NCI-H1417 (cell line): ENCODE measurements at regions not wholly inside any gene's neighbourhood (a gene's known extent, or its start where the extent isn't known, plus 50 kb on each side); places are given as distances from the start of the nearest gene placed in this dataset.

Experiments used
- DNase-seq, 3 experiments: peaks; one replicate each; lab custom pipeline; 2025; lab: John Stamatoyannopoulos, UW

GRCh38 chr6:113144117-113144516 is 713.0 kb upstream of the MARCKS start:
- DNase-seq, result no peak

- no peak for DNase-seq
Measured at GRCh38 chr6:113146878-113147277, 710.3 kb upstream of the MARCKS start.

- DNase-seq, result no peak
Measured at GRCh38 chr6:113147544-113147943, 709.6 kb upstream of the MARCKS start.

DNA sequence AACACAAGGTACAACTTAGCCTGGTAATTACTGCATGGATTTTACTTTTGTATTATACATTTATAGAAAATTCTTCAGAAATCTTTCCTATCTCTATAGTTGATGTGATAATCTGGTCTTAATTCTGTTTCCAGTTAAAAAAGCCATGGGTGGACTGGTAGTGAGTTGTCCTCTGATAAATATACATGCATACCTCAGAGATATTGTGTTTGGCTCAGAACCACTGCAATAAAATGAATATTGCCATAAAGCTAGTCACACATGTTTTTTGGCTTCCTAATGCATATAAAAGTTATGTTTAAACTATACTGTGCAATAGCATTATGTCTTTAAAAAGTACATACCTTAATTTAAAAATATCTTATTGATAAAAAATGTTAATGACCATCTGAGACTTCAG is 708.6 kb upstream of the MARCKS start:
- DNase-seq, result no peak

GRCh38 chr6:113149511-113149910 is 707.6 kb upstream of the MARCKS start:
- DNase-seq, result no peak

GRCh38 chr6:113160306-113161017 is 696.7 kb upstream of the MARCKS start:
- no peak for DNase-seq

DNA sequence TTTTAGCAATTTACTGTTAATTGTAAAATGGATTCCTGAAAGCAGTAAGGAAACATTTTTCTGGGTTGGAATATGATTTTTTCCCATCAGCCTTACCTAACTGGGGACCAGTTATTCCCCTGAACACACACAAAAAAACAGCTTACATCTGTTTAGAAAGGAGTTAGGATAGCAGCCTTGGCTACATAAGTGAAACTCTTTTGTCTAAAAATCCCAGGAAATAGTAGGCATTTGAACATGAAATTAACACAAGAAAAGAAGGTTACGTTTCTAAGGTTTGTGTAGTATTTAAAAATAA is 696.2 kb upstream of the MARCKS start:
- no peak for DNase-seq

- no peak for DNase-seq
Measured at GRCh38 chr6:113162739-113163138, 694.4 kb upstream of the MARCKS start.

- DNase-seq, result no peak
Measured at GRCh38 chr6:113168057-113168456, 689.1 kb upstream of the MARCKS start.

DNA sequence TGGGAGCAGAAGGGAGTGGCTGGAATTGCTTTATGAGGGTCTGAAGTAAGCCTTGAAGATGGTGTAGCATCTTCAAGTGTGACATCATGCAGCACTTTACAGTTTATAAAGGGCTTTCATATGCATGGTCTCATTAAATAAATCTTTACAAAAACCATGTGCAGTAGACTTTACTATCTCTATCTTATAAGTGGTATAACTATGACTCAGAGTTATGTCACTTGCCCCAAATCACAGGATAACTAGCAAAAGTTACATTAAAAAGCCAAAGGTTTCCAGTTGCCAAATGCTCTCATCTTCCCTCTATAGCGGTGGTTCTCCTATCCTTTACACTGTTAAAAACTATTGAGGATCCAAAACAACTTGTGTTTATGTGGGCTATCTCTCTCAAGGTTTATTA is 687.7 kb upstream of the MARCKS start:
- DNase-seq, result no peak

GRCh38 chr6:113170454-113170853 is 686.7 kb upstream of the MARCKS start:
- no peak for DNase-seq

GRCh38 chr6:113171882-113172281 is 685.3 kb upstream of the MARCKS start:
- DNase-seq, result peak in 1 of 3 experiments; percentile 9

GRCh38 chr6:113172531-113172966 is 684.6 kb upstream of the MARCKS start:
- DNase-seq, result peak; percentile 13 to 76 (median 49)

GRCh38 chr6:113178349-113178748 is 678.8 kb upstream of the MARCKS start:
- DNase-seq, result no peak

DNA sequence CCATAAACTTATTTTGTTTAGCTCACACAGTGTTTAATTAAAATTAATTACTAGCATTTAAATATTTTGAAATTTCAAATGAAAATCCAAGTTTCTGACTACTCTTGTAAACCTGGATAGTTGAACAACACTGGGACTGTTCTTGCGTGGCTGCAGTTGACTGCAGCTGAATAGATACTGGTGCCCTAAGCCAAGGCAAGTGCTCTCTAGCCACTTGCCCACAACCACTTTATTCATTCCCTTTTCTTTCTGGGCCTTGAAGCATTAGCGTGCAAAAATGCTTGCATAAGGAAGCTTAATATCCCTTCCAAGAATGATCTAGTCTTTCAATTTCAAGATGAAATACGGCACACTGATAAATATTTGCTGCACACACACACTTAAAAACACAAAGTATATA is 676.0 kb upstream of the MARCKS start:
- peak in 1 of 3 experiments; percentile 51 for DNase-seq

DNA sequence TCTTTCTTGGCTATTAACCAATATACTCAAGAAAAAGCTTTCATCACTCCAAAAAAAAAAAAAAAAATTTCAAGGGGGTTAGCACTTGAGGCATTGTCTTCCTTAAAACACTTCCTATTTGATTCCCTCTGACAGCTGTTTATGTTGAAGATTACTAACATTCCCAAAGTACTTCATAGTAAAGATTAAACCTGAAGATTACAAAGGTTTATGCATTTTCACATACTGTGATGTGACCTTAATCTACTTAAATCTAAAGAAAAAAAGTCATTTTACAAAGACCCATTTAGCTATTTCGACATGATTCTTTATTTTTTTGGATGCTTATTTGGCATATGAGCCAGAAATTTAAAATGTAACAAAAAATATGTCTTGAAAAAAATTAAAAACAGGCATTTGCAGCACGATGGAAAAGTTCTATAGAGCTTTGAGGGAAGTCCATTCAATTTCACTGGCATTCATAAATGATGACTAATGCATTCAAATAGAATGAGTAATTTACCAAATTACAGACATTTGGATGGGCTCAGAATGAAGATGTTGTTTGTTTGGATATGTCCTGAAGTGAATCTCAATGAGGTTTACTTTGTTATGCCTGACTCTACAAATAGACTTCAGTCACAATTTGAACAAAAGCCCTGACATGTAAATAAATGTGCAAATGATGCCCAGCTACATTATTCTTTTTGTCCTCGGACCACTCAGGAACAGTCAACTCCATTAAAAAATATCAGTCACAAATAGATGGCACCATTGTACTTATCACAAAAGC is 674.6 kb upstream of the MARCKS start:
- DNase-seq, result peak in 2 of 3 experiments; percentile 34 to 80

DNA sequence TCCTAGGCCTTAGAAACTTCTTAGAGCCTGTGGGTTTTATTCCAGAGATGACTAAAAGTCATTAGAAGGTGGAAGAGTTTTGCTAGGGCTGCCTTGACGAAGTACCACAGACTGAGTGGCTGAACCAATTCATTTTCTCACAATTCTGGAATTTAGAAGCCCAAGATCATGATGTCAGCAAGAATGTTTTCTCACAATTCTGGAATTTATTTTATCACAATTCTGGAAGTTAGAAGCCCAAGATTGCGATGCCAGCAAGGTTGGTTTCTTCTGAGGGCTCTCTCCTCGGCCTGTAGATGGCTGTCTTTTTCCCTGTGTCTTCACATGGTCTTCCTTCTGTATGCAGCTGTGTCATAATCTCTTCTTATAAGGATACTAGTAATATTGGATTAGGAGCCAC is 672.9 kb upstream of the MARCKS start:
- DNase-seq, result no peak

GRCh38 chr6:113184736-113185135 is 672.4 kb upstream of the MARCKS start:
- no peak for DNase-seq

- no peak for DNase-seq
Measured at GRCh38 chr6:113185299-113185698, 671.8 kb upstream of the MARCKS start.

- DNase-seq, result no peak
Measured at GRCh38 chr6:113187661-113188060, 669.5 kb upstream of the MARCKS start.

GRCh38 chr6:113188962-113189361 is 668.2 kb upstream of the MARCKS start:
- no peak for DNase-seq

GRCh38 chr6:113190170-113190569 is 667.0 kb upstream of the MARCKS start:
- DNase-seq, result peak in 1 of 3 experiments; percentile 28

DNA sequence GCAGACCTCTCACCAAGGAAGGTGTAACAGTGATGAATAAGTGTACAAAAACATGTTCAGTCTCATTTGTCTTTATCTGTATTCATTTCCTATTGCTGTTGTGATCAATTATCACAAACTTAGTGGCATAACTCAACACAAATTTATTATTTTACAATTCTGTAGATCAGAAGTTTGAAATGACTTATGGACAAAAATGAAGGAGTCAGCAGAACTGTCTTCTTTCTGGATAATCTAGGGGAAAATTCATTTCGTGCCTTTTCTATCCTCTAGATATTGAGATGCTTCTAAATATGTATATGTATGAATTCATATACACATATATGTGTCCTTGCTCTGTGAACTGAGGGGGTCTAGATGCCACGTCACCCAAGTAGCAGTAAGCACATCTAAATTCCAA is 663.1 kb upstream of the MARCKS start:
- no peak for DNase-seq
